ENCODE measurements at regions not wholly inside any gene's neighbourhood (a gene's known extent, or its start where the extent isn't known, plus 50 kb on each side); places are given as distances from the start of the nearest gene placed in this dataset.

- no peaks in the 10 kb centered on the region for H3K23me2 ChIP-seq (ENCODE audit: low read depth, low read length)
- H3K9ac ChIP-seq (replicated peaks in 1 of 4; ENCODE audit: extremely low read depth in 1 of 4, low read depth in 3 of 4, low read length in 3 of 4) = no peak overlapping the region
- no peaks in the 10 kb centered on the region for H3K79me1 ChIP-seq (ENCODE audit: low read depth, low read length)
- H2BK20ac ChIP-seq (ENCODE audit: low read length) = no peak overlapping the region
- H2BK15ac ChIP-seq (ENCODE audit: low read length) = no peak overlapping the region
- 0 out of 7 replicates have a peak, but pooled peaks cover 0 to 2% (median 0%) of the 10 kb centered on the region in 4 experiments for H3K4me1 ChIP-seq (replicated peaks in 1 of 4; ENCODE audit: control insufficient read depth in 3 of 4, insufficient read depth in 4 of 4, low read length in 3 of 4)
- H3K18ac ChIP-seq (ENCODE audit: extremely low read depth, low read length) = no peak overlapping the region
- H4K91ac ChIP-seq (replicated peaks; ENCODE audit: insufficient read length, low read length) = no peak overlapping the region
- no peaks in the 10 kb centered on the region for H3K79me2 ChIP-seq (ENCODE audit: control insufficient read depth in 1 of 2, insufficient read depth in 2 of 2, low read length in 2 of 2)
- no peak overlapping the region for H3K4me3 ChIP-seq (ENCODE audit: extremely low read depth in 1 of 4, insufficient read depth in 2 of 4, low read depth in 3 of 4, low read length in 4 of 4)
- no peak overlapping the region for H2AK5ac ChIP-seq (ENCODE audit: low read depth, low read length)
- WGBS, 2 experiments (ENCODE audit: extremely low coverage in 1 of 2, insufficient coverage in 1 of 2, insufficient read length in 1 of 2, insufficient replicate concordance in 2 of 2, low coverage in 1 of 2, low lambda C conversion rate in 2 of 2, missing lambda C conversion rate in 1 of 2) = 93% methylated on average over 2 of the region's 2 CpGs; no CpG with 5 or more reads in 1 of the 2 experiments
- TF ChIP-seq CREB1 (IDR thresholded peaks at IDR 0.05) (no peak), CTCF (IDR thresholded peaks at IDR 0.05; ENCODE audit: control extremely low read depth in 1 of 3, insufficient read depth in 1 of 3, low read depth in 1 of 3, low read length in 3 of 3) (no peak), KDM5A (IDR thresholded peaks at IDR 0.05; ENCODE audit: low read length) (no peak), SP4 (IDR thresholded peaks at IDR 0.05; ENCODE audit: low read length) (no peak), YY1 (IDR thresholded peaks at IDR 0.05; ENCODE audit: low read depth, low read length) (no peak), MAFK (IDR thresholded peaks at IDR 0.05; ENCODE audit: low read depth, low read length) (no peak), RNF2 (IDR thresholded peaks at IDR 0.05; ENCODE audit: borderline replicate concordance, low read depth, low read length, missing control alignments, poor library complexity, severe bottlenecking) (no peak), NRF1 (IDR thresholded peaks at IDR 0.05; ENCODE audit: low read depth, low read length) (no peak)
- no peak overlapping the region for H3K23ac ChIP-seq (ENCODE audit: insufficient read length)
- H4K8ac ChIP-seq (ENCODE audit: extremely low read depth, insufficient read depth, low read length) = no peak overlapping the region
- no peak for FAIRE-seq
- no peaks in the 10 kb centered on the region for H3K9me3 ChIP-seq (ENCODE audit: insufficient read depth in 2 of 2, low read depth in 1 of 2, low read length in 1 of 2)
- H4K5ac ChIP-seq (ENCODE audit: insufficient read length, low read depth, low read length) = no peak overlapping the region
- H3K56ac ChIP-seq (replicated peaks; ENCODE audit: insufficient read length, low read depth, low read length) = no peak overlapping the region
- H4K20me1 ChIP-seq (replicated peaks in 1 of 2; ENCODE audit: control insufficient read depth in 1 of 2, insufficient read depth in 2 of 2, low read length in 2 of 2) = no peaks in the 10 kb centered on the region
- no peak overlapping the region for H3K4ac ChIP-seq (replicated peaks; ENCODE audit: insufficient read length, low read depth, low read length)
- no peak overlapping the region for H2BK5ac ChIP-seq (ENCODE audit: low read depth, low read length)
- DNase-seq (ENCODE audit: low read depth in 1 of 2, low spot score in 2 of 2) = no peak
- ChIA-PET POLR2A (ENCODE audit: partially characterized antibody) (no interaction called here), CTCF (ENCODE audit: partially characterized antibody) (no interaction called here)
- H3K36me3 ChIP-seq (ENCODE audit: control insufficient read depth in 2 of 4, insufficient read depth in 4 of 4, low read length in 3 of 4) = no peaks in the 10 kb centered on the region
- no peak overlapping the region for H3K27ac ChIP-seq (ENCODE audit: low read depth, low read length)
- no peak overlapping the region for H2BK12ac ChIP-seq (ENCODE audit: low read depth, low read length)
- no peaks in the 10 kb centered on the region for H3K27me3 ChIP-seq (replicated peaks in 1 of 4; ENCODE audit: control insufficient read depth in 3 of 4, extremely low read depth in 1 of 4, insufficient read depth in 3 of 4, low read length in 3 of 4)
- no peak overlapping the region for H3K14ac ChIP-seq (ENCODE audit: insufficient read length)
- H3K4me2 ChIP-seq (ENCODE audit: insufficient read depth in 1 of 2, low read depth in 2 of 2, low read length in 2 of 2) = no peak overlapping the region
- H2AFZ ChIP-seq (ENCODE audit: low read length) = no peak overlapping the region
- H2BK120ac ChIP-seq (replicated peaks; ENCODE audit: low read depth, low read length) = no peak overlapping the region
These were observed 168.8 kb upstream of the ALCAM start for GRCh38 chr3:105197863-105198262.
